ENCODE measurements at regions not wholly inside any gene's neighbourhood (a gene's known extent, or its start where the extent isn't known, plus 50 kb on each side); places are given as distances from the start of the nearest gene placed in this dataset.

DNA sequence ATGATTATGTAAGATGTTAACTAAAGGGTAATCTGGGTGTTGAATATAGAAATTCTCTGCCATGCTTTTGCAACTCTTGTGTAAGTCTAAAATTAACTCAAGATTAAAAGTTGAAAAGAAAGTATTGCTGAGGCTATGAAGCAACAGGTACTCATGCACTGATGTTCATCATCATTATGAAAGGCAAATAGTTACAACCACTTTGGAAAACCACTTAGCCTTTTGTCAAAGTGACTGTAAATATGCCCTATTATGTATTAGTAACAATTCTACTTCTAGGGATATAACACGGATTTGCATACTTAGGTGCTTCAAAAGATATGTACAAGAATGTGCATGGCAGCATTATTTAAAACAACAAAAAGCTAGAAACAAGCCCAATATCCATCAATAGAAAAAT, 227.8 kb upstream of the CXXC4 start:
- TF ChIP-seq, protein P1, sequence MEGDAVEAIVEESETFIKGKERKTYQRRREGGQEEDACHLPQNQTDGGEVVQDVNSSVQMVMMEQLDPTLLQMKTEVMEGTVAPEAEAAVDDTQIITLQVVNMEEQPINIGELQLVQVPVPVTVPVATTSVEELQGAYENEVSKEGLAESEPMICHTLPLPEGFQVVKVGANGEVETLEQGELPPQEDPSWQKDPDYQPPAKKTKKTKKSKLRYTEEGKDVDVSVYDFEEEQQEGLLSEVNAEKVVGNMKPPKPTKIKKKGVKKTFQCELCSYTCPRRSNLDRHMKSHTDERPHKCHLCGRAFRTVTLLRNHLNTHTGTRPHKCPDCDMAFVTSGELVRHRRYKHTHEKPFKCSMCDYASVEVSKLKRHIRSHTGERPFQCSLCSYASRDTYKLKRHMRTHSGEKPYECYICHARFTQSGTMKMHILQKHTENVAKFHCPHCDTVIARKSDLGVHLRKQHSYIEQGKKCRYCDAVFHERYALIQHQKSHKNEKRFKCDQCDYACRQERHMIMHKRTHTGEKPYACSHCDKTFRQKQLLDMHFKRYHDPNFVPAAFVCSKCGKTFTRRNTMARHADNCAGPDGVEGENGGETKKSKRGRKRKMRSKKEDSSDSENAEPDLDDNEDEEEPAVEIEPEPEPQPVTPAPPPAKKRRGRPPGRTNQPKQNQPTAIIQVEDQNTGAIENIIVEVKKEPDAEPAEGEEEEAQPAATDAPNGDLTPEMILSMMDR (IDR thresholded peaks at IDR 0.05; ENCODE audit: low read depth, low read length): no peak
- DNase-seq (ENCODE audit: extremely low read depth, low read depth): no peak

DNA sequence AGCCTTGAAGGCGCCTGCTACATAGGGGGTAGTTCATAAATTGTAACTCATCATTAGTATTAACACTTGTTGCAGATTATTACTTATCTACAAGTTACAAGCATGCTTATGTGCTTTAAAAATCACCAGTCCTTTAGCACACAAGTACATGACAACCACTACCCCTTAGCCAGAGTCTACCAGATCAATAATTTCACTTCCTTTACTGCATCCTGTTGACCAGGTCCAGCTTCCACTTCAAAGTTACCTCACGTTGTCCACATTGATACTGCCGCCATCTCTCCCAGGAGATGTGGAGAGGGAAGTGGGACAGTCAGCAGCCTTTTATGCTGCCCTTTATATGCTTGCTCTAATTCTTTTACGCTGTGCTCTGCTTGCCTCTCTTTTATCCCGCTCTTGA, 231.3 kb upstream of the CXXC4 start:
- DNase-seq (ENCODE audit: extremely low read depth, low read depth): no peak
- TF ChIP-seq, protein P1 (IDR thresholded peaks at IDR 0.05; ENCODE audit: low read depth, low read length): no peak

DNA sequence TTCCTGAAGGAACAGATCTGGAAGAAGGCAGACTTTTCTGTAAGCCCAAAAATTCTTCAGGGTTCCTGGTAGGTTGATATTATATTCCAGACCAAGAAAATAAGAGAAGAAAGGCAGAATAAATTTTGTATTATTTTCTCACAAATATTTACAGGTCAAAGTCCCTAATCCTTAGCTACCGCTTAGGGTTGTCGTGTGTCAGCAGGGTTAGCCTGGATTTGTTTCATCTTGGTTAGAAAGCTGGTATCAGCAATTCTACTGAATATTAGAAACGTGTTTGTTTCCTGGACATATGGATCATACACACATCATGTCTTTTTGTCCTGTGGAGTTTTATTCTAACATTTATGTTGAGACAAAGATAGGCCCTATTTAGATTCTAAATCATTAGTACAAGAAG, 232.9 kb upstream of the CXXC4 start:
- DNase-seq (ENCODE audit: extremely low read depth, low read depth): no peak
- TF ChIP-seq, protein P1 (IDR thresholded peaks at IDR 0.05; ENCODE audit: low read depth, low read length): no peak

DNA sequence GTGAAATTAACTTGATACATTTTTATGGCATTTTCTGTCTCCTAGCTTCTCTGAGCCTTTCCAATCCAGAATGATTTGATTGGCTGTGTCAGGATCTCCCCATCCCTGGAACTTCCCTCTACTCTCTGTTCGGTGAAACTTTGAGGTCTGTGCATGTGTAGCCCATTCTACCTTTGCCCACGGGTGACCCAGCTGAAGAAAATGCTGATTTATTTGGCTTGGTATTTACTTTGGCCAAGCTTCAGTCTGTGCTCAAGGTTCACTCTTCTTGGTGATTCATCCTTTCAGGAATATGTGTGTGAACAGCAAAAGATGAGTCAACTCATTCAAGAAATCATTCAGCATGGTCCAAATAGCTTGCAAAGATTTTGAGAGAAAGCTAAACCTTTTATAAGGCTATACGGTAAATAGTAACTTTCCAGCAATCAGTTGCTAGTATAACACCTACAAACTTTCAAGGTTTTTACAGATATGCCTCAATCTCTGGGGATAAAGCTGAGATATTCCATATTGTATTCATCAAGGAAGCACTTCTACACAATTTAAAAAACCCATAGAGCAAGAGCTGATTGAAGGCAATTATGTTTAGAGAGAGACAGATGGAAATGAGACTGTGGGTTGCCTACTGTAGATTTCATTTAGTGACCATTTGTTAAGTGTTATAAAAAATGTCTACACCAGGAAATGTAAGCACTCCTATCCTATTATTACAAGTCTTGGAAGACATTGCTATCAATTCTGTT, 233.9 kb upstream of the CXXC4 start:
- DNase-seq (ENCODE audit: extremely low read depth, low read depth): no peak
- TF ChIP-seq, protein P1 (IDR thresholded peaks at IDR 0.05; ENCODE audit: low read depth, low read length): no peak

DNA sequence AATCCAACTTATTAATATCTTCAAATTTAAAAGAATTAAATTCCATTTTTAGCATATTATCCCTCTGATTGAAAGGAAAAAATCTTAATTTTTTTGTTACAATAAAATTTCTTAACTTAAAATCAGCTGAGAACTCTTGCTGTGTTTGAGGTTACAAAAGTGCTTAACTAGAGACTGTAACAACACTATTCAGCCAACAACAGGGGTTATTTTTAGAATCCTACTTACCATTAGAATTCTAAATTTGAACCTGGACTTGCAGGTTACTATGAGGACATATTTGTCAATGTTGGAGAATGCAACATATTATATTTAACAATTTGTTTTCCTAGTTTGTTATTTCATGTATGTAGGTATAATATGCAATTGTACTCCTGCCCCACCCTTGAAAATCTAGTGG, 238.1 kb upstream of the CXXC4 start:
- TF ChIP-seq, protein P1 (IDR thresholded peaks at IDR 0.05; ENCODE audit: low read depth, low read length): no peak
- no peak for DNase-seq (ENCODE audit: extremely low read depth, low read depth)

DNA sequence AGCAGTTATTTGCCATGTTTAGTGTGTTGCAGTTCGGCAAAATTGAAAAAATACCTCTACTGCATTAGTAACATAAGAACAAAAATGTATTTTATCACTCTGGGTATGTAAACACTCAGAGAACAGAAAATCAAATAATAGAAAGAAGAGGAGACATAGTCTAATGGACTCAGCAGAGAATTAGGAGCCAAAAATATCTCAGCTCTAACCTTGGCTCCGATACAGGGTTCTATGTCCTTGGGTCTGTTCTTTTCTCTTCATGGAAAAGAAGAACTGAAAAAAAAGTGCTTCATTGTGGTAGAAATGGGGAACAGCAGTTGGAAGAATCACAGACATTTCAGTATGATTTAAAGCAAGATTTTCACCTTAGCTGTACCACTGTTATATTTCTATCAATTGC, 240.5 kb upstream of the CXXC4 start:
- TF ChIP-seq, protein P1 (IDR thresholded peaks at IDR 0.05; ENCODE audit: low read depth, low read length): no peak
- DNase-seq (ENCODE audit: extremely low read depth, low read depth): no peak

DNA sequence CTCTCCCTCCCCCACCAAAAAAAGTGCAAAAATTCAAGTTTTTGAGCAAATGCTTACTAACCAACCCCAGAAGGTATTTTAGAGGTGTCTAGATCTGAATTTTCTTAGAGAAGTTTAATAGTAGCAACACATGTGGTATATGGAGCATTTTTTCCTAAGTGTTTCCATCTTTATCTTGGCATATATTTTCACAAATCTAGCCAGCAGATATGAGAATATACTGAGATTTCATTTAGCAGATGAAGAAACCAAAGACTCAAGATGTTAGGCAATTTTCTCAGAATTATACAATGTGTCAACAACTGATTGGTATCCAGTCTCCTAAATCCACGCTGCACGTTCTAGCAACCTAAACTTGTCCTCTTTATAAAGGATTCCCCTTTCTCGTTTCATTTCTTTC, 245.5 kb upstream of the CXXC4 start:
- no peak for DNase-seq (ENCODE audit: extremely low read depth, low read depth)
- TF ChIP-seq, protein P1 (IDR thresholded peaks at IDR 0.05; ENCODE audit: low read depth, low read length): no peak

Data from AG09319 (cell line).